ENCODE measurements at regions not wholly inside any gene's neighbourhood (a gene's known extent, or its start where the extent isn't known, plus 50 kb on each side); places are given as distances from the start of the nearest gene placed in this dataset.

DNA sequence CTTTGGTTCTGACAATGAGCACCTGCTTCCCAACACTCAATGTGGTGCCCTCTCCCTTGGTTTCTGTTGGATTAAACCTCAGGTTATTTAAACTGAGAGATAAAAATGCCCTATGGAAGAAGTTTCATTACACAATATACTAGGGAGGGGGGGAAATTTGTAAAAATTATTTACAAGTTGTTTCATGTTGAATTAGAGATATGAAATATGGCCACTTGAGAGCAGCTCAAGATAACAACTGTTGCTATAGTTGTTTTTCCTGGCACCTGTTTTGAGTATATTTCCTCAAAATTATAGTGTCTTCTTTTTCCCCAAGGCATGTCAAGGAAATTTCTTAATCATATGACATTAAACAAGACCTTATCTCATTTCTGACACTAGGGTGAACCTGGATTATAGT, 101.7 kb upstream of the COL6A5 start:
- no peak for TF ChIP-seq CHD1 (IDR thresholded peaks at IDR 0.05; ENCODE audit: low read depth, low read length)
- no peak for TF ChIP-seq POLR2A (IDR thresholded peaks at IDR 0.05; ENCODE audit: low read depth, low read length)
- TF ChIP-seq, protein P1, sequence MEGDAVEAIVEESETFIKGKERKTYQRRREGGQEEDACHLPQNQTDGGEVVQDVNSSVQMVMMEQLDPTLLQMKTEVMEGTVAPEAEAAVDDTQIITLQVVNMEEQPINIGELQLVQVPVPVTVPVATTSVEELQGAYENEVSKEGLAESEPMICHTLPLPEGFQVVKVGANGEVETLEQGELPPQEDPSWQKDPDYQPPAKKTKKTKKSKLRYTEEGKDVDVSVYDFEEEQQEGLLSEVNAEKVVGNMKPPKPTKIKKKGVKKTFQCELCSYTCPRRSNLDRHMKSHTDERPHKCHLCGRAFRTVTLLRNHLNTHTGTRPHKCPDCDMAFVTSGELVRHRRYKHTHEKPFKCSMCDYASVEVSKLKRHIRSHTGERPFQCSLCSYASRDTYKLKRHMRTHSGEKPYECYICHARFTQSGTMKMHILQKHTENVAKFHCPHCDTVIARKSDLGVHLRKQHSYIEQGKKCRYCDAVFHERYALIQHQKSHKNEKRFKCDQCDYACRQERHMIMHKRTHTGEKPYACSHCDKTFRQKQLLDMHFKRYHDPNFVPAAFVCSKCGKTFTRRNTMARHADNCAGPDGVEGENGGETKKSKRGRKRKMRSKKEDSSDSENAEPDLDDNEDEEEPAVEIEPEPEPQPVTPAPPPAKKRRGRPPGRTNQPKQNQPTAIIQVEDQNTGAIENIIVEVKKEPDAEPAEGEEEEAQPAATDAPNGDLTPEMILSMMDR (conservative IDR thresholded peaks at IDR 0.05; ENCODE audit: low read depth, low read length), result no peak
- TF ChIP-seq USF2 (IDR thresholded peaks at IDR 0.05; ENCODE audit: low read depth, low read length), result no peak
- TF ChIP-seq RAD21 (IDR thresholded peaks at IDR 0.05; ENCODE audit: low read length), result no peak
- TF ChIP-seq RFX5 (IDR thresholded peaks at IDR 0.05; ENCODE audit: low read depth, low read length), result no peak
- TF ChIP-seq SMC3 (IDR thresholded peaks at IDR 0.05; ENCODE audit: low read depth, low read length), result no peak
- TF ChIP-seq, protein P2, sequence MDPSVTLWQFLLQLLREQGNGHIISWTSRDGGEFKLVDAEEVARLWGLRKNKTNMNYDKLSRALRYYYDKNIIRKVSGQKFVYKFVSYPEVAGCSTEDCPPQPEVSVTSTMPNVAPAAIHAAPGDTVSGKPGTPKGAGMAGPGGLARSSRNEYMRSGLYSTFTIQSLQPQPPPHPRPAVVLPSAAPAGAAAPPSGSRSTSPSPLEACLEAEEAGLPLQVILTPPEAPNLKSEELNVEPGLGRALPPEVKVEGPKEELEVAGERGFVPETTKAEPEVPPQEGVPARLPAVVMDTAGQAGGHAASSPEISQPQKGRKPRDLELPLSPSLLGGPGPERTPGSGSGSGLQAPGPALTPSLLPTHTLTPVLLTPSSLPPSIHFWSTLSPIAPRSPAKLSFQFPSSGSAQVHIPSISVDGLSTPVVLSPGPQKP (IDR thresholded peaks at IDR 0.05; ENCODE audit: borderline replicate concordance, low read depth, low read length), result no peak
- no peak for TF ChIP-seq MAZ (IDR thresholded peaks at IDR 0.05; ENCODE audit: borderline replicate concordance, low read depth, low read length)
- TF ChIP-seq CEBPB (IDR thresholded peaks at IDR 0.05; ENCODE audit: low read depth, low read length), result no peak
- TF ChIP-seq MAFK (IDR thresholded peaks at IDR 0.05; ENCODE audit: low read depth, low read length), result no peak
- TF ChIP-seq MXI1 (IDR thresholded peaks at IDR 0.05; ENCODE audit: borderline replicate concordance, low read depth, low read length), result no peak
- no peak for TF ChIP-seq NFE2L2 (IDR thresholded peaks at IDR 0.05; ENCODE audit: low read depth, low read length)
- no peak for TF ChIP-seq BHLHE40 (IDR thresholded peaks at IDR 0.05; ENCODE audit: low read depth, low read length)
